Skin epidermis (tissue), 12 donors: ENCODE measurements at regions not wholly inside any gene's neighbourhood (a gene's known extent, or its start where the extent isn't known, plus 50 kb on each side); places are given as distances from the start of the nearest gene placed in this dataset.
"Not testable (repeated sequence)": the region's sequence is repeated elsewhere in the genome, so short reads cannot be mapped to it uniquely, and the experiment has no call there.

ENCODE experiments used
- H3K27ac ChIP-seq, 21 experiments: fragments of 200-600 bp; sonication (generic) in 11 of 21; one replicate each; pipeline ENCODE4 v1.5.0; 2020; ENCODE audit warnings: mild to moderate bottlenecking in 3 of 21, inconsistent platforms in 2 of 21, moderate library complexity in 2 of 21
- H3K4me3 ChIP-seq, 7 experiments: fragments of 200-600 bp; sonication (generic) in 2 of 7; one replicate each; pipeline ENCODE4 v1.5.0; 2020; ENCODE audit warnings: inconsistent platforms in 2 of 7, mild to moderate bottlenecking in 2 of 7, moderate library complexity in 1 of 7

DNA sequence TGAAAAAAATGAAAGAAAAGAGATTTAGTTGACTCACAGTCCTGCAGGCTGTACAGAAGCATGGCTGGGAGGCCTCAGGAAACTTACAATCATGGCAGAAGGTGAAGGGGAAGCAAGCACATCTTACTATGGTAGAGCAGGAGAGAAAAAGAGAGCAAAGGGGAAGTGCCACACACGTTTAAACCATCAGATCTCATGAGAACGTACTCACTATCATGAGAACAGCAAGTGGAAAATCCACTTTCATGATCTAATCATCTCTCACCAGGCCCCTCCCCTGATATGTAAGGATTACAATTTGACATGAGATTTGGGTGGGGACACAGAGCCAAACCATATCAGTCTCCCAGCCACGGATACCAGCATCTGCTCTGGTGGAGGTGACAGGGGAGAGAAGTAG lies 50.8 kb upstream of the CPOX start:
- no peak overlapping the region for H3K4me3 ChIP-seq
- no peak overlapping the region for H3K27ac ChIP-seq

DNA sequence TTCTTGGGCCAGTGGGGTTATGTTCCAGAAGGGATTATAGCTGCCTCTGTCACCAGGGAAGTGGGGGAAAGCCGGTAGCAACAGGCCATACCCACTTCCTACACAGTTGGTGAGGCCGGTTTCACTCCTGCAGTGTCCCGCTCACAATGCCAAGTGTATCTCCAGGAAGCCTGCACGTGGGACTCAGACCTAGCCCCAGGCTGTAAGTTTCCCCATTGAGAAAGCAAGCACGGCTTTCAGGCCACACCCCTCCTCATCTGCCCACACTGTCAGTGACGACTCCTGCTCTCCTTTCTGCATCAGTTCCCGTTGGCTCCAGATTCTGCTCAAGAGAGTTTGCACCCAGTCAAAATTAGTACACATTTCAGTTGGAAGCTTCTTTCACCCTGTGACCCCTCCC lies 51.6 kb upstream of the CPOX start:
- H3K27ac ChIP-seq, result no peak overlapping the region

DNA sequence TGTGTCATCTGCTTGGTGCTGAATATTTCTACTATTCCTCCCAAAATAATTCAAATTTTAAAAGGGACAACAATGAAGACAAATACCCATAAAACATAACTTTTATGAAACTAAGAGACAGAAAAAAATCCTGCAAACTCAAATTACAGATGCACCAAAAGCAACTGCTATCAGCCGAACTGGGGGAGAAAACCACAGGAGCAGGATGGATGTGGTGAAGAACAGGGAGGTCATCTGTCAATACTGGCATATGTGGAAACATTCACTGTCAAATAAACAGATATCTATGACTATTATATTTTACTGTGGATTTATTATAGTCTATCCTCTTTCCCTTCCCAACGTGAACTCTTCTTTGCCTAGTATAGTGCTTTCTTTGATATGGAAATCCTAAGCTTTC lies 53.3 kb upstream of the CPOX start:
- no peak overlapping the region for H3K27ac ChIP-seq
- H3K4me3 ChIP-seq, result no peak overlapping the region

More for the DNA sequence above, 51.6 kb upstream of the CPOX start:
- no peak overlapping the region for H3K4me3 ChIP-seq

DNA sequence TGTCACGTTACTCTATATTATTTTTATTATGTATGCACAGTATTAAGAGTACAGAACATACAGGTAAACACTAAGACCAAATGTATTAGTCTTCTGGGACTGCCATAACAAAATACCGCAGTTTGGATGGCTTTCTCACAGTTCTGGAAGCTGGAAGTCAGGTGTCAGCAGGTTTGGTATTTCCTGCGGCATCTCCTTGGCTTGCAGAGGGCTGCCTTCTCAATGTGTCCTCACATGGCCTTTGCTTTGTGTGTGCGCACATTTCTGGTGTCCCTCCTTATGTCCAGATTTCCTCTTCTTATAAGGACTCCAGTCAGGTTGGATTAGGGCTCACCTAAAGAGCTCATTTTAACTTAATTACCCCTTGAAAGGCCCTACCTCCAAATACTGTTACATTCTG lies 53.8 kb upstream of the CPOX start:
- Histone ChIP-seq H3K27ac (no peak overlapping the region), H3K4me3 (no peak overlapping the region)

DNA sequence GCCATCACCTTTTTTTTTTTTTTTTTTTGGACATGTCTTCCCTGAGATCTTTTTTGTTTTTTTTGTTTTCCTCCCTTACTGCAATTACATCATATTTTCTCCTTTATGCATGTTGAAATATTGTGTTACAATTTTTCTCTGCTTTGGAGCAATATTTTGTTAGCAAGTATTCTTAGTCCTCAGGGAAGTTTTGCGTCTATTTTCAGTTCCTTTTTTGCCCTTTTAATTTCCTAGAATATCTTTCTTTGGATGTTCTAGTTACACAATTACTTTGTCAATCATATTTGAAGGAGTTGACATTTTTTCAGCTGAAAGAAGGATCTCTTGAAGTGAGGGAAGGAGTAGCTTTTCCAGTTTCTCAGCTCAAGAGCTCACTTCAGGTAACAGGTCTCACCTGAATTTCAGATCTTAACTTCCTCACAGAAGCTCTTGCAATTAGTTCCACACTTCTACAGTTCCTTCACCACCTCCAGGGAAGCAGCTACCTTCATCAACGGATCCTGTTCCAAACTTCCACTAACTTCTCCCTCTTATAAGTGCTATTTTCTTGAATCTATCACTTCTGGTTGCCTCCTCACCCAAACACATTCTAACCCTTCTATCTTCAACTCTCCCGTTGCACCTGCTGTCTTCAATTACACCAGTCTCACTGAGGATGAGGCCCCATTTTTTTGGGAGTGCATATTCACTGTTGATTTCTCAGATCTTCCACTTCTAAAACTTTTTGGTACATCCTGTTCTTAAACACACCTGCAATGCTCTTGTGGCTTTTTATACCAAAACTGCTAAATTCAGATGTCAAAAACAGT lies 57.8 kb upstream of the CPOX start:
- H3K27ac ChIP-seq, result no peak overlapping the region
- no peak overlapping the region for H3K4me3 ChIP-seq

DNA sequence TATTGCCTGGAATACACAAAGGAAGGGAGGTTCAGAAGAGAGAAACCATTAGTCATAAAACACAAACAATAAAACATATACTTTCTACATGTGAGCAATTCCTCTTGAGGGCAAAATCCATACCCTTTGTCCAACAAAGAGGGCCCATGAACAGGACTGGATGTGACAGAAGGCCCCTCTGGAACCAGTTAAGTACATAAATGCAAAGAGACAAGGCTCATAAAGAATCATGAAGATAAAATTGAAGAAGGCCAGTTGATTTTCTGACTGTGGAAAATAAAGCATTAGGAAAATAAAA lies 58.3 kb upstream of the CPOX start:
- Histone ChIP-seq H3K27ac (no peak overlapping the region), H3K4me3 (no peak overlapping the region)

DNA sequence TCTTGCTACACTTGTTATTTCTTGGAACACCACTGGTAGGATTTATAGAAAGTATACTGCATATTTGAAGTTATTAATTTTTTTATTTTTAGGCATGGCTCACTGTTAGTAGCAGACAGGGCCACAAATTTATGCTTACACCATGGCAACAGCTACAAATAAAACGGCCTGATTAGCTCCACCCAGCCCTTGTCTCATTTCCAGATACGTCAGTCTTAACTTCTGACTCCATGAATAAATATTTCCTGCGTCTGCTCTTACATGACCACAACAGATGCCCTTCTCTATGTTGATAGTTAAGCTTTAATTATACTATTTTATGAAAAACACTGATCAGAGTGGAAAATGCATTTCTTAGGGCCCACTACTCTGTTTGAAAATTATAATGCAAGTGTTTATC lies 62.3 kb upstream of the CPOX start:
- H3K4me3 ChIP-seq, result no peak overlapping the region

DNA sequence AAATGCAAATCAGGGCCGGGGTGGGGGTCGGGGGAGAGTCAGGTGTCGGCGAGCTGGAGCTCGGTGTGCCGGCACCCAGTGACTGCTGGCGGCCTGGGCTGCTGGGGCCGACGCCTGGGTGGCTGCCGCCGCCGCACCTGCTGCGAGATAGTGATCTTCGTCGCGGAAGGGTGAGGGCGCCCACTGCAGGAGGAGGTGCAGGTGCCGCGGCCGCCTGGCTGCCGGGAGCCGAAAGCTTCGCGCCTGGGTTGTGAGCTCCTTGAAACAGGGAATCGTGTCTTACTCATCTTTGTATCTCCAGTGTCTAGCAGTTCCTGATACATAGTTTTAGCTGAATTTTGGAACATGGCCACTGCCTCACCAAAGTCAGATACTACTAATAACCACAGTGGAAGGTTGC lies 64.0 kb upstream of the CPOX start:
- Histone ChIP-seq H3K4me3 (peak overlapping the region in 1 of 7 experiments; percentile 9), H3K27ac (no peak overlapping the region)

More for the DNA sequence above, 62.3 kb upstream of the CPOX start:
- no peak overlapping the region for H3K27ac ChIP-seq

DNA sequence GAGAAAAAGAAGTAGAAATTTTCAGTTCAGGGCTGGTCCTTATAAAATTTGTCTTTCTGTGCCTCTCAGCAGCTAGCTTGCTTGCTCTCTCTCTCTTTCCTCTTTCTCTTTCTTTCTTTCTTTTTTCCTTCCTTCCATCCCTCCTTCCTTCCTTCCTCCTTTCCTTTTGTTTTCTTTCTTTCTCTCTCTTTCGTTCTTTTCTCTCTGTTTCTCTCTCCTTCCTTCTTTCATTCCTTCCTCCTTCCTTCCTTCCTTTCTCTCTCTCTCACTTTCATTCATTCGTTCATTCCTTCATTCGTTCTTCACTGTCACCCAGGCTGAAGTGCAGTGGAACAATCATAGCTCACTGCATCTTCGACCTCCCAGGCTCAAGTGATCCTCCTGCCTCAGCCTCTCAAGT lies 69.3 kb upstream of the CPOX start:
- H3K27ac ChIP-seq, result no peak overlapping the region
- no peak overlapping the region for H3K4me3 ChIP-seq

DNA sequence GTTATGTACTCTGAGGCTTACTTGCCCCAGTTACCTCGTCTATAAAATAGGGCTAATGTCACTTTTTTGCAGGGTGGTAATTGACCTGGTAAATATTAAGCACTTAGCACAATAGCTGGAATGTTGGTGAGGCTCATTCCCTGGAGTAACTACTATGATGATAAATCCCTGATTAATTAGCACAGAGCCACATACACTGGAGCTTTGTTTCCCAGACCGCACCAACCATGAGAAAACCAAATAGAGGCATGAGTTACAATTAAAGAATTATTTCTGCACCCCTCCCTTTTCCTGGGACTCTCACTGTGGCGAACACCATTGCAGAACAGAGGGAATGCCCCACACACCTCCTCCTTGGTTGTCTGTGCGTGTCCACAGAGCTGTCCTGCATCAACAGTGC lies 76.6 kb upstream of the CPOX start:
- Histone ChIP-seq H3K27ac (no peak overlapping the region), H3K4me3 (no peak overlapping the region)

DNA sequence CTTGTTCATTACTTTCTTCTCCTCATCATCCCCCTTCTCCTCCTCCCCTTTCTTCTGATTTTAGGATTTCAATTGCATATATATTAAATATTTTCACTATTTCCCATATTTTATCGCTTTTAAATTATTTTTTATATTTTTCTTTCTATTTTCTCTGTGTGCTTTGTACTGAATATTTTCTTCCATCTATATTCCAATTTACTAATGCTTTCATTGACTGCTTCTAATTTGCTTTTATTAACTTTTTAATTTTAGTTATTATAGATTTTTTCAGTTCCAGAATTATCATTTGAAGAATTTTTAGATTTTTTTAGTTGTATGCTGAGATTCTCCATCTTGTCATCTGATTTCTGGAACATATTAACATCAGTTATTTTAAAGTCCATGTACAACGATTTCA lies 83.2 kb upstream of the ST3GAL6 start:
- H3K27ac ChIP-seq, result no peak overlapping the region

DNA sequence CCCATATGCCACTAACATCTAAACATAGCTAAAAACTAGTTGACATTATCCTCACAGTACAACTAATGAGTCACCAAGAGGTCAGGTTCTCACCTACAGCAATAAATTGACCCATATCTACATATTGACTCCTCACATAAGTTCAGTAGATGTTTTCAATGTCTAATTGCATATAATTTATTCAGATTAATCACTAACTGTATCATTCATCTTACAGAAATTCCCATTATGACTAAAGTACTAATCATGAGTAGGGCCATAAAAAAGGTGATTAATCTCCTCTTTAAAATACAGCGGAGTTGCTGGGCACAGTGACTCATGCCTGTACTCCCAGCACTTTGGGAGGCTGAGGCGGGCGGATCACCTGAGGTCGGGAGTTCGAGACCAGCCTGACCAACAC lies 82.4 kb upstream of the ST3GAL6 start:
- H3K27ac ChIP-seq, result no peak overlapping the region
- H3K4me3 ChIP-seq, result no peak overlapping the region

More for the DNA sequence above, 83.2 kb upstream of the ST3GAL6 start:
- no peak overlapping the region for H3K4me3 ChIP-seq

DNA sequence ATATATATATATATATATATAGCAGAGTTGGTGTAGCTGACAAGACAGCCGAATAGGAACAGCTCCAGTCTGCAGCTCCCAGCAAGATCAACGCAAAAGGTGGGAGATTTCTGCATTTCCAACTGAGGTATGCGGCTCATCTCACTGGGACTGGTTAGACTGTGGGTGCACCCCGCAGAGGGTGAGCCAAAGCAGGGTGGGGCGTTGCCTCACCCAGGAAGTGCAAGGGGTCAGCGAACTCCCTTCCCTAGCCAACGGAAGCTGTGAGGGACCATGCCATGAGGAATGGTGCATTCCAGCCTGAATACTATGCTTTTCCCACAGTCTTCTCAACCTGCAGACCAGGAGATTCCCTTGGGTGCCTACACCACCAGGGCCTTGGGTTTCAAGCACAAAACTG lies 81.7 kb upstream of the ST3GAL6 start:
- Histone ChIP-seq H3K4me3 (no peak overlapping the region), H3K27ac (peak overlapping the region in 1 of 21 experiments; percentile 6)

DNA sequence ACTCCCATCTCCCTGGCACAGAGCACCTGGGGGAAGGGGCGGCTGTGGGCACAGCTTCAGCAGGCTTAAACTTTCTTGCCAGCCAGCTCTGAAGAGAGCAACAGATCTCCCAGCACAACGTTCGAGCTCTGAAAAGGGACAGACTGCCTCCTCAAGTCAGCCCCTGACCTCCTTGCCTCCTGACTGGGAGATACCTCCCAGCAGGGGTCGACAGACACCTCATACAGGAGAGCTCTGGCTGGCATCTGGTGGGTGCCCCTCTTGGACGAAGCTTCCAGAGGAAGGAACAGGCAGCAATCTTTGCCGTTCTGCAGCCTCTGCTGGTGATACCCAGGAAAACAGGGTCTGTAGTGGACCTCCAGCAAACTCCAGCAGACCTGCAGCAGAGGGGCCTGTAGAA lies 80.7 kb upstream of the ST3GAL6 start:
- H3K4me3 ChIP-seq, H3K27ac ChIP-seq: not testable (repeated sequence)

DNA sequence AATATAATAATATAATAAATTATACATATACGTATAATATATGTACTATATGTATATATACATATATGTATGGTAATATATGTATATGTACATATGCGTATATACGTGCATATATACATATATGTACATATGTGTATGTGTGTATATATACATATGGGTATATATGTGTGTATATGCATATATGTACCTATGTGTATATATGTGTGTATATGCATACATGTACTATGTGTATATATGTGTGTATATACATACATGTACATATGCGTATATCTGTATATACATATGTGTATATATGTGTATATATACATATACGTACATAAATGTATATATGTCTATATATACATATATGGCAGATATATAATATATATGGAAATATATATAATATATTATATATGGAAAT lies 74.8 kb upstream of the ST3GAL6 start:
- Histone ChIP-seq H3K27ac (no peak overlapping the region), H3K4me3 (no peak overlapping the region)

DNA sequence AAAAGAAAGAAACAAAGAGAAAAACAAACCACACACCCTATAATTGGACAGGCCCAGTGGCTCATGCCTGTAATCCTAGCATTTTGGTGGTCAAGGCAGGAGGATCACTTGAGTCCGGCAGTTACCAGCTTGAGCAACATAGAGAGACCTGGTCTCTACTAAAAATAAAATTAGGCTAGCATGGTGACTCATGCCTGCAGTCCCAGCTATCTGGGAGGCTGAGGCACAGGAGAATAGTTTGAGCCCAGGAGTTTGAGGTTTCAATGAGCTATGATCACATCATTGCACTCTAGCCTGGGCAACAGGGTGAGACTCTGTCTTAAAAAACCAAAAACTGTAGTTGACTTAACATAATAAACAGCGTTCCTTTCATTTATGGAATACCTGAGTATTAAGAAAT lies 72.3 kb upstream of the ST3GAL6 start:
- no peak overlapping the region for H3K4me3 ChIP-seq
- no peak overlapping the region for H3K27ac ChIP-seq

DNA sequence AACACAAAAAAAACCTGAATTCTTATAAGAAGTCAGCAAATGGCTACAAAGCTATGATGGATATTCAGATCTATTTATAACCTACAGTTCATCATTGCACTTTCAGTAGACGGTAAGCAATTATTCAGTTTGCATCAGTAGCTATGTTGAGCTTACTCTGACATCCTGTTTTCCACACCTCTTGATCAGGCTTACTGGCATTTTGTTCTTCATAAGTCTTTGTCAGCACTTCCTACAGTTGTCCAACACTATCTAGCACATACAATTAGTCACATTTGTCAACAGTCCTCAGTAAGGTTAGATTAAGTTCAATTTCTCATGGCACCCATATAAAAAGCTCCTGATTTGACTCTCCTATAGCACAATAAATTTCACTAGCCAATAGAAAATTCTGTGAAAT lies 71.2 kb upstream of the ST3GAL6 start:
- Histone ChIP-seq H3K27ac (no peak overlapping the region), H3K4me3 (no peak overlapping the region)

DNA sequence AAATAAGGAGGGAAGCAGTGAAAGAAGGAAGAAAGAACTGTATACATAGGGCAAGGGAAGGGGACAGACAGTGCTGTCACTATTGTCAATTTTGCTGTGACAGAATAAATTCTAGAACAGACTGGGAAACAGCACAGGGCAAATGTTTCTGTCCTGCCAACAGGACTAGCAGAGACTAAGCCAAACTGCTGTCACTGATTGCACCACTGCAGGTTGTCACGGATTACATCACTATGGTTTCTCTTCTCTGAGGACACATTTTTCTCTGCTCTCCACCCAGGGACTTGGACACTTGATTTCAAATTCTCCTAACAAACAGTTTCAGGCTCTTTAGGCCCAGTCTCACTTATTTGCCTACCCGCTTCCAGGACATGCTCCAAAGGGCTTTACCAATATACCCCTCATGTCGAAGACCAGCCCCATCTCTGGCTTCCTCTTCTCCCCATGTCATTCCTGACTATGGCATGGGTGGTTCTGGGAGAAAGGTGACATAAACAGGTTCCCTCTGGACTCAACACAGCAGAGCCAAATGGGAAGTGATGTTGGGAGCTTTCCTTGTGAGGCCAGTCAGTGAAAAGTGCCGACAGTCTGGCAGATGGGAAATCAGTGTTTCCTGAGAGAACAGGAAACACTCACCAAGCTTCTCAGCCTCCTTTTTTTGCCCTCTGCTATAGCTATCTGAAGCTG lies 70.2 kb upstream of the ST3GAL6 start:
- H3K4me3 ChIP-seq, result no peak overlapping the region
- H3K27ac ChIP-seq, result no peak overlapping the region

DNA sequence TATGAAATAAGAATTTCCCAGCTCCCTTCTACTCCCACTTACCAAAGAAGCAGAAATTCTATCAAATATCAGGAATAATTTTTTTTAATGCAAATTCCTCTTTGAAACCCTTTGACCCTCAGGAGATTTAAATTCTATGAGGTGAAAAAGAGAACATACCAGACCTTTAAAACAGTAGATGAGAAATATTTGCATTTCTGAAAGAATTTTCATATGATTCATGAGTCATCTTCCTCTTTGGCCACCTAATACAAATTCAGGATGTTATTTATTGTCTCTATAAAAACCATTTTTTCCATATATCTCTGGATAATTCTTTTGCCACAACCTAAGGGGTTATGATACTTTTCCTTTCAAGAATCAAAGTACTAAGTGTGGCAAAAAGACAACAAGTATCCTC lies 67.3 kb upstream of the ST3GAL6 start:
- H3K4me3 ChIP-seq, result no peak overlapping the region
- no peak overlapping the region for H3K27ac ChIP-seq

DNA sequence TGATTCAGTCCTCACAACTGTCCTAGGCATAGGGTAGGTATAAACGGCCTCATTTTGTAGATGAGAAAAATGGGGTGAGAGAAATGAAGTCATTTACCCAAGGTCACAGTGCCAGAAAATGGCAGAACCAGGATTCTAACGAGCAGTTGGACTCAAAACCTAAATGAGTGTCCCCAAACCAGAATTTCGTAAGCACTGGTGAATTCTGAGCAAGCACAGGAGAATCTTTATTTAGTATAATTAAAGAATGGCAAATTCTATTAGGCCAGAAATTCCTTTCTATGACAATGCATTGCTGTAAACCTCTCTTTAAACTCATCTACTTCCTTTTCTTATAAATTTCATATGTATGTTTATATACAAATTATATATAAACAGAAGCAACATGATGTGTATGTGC lies 66.8 kb upstream of the ST3GAL6 start:
- not testable (repeated sequence) for H3K27ac ChIP-seq, H3K4me3 ChIP-seq

DNA sequence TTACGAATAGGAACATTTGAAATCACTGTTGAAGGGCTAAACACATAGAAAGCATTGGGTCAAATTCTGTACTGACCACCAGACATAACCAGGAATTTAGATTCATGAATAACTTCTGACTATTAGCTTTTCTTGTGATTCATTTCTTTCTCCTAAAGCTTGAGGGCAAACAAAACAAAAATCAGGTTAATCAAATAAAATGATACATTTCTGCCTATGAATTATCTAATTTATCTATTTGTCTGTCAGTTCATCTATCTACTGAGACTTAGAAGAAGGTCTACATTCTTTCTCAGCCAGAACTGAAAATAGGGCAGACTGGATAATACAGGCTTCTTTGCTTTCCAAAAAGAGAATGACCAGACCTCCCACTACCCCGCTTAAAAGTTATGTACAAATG lies 65.9 kb upstream of the ST3GAL6 start:
- H3K27ac ChIP-seq, result no peak overlapping the region
- no peak overlapping the region for H3K4me3 ChIP-seq

DNA sequence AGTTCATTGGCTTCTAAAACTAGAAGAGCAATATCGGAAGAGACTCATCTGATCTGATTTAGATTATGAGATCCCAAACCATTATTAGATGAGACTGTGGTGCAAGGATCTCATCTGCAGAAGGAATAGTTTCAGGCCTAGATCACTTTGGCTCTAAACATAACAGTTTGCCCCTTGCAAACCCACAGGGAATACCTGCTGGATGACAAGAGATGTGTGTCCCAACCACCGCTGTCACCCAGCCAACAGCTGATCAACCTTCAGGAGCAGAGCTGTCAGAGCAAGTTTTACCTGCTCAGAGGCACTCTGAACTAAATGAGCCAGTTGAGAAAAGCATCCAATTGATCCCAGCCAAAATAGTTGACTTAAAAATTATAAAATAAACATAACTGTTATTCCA lies 64.0 kb upstream of the ST3GAL6 start:
- H3K4me3 ChIP-seq, result no peak overlapping the region
- no peak overlapping the region for H3K27ac ChIP-seq
